SK-N-SH treated with all-trans-retinoic acid at 6 μM for 48 hours (cell line): ENCODE measurements at regions not wholly inside any gene's neighbourhood (a gene's known extent, or its start where the extent isn't known, plus 50 kb on each side); places are given as distances from the start of the nearest gene placed in this dataset.

Source experiments
- ATAC-seq: fragments of 200-7000 bp; cut with Tn5 transposase; 3 replicates; pipeline ENCODE4 v1.9.1; 2020; ENCODE audit warnings: mild to moderate bottlenecking, moderate library complexity
- ARNTL ChIP-seq: fragments of 450-650 bp; formaldehyde crosslinking; IDR thresholded peaks from 2 replicates; pipeline ENCODE4 v1.5.0; 2020; ENCODE audit warnings: low read depth, mild to moderate bottlenecking, moderate library complexity, borderline replicate concordance
- BACH2 ChIP-seq: fragments of 250-450 bp; sonication (Bioruptor Pico); IDR thresholded peaks from 2 replicates; pipeline ENCODE4 v1.9.0; 2021; ENCODE audit warnings: mild to moderate bottlenecking, borderline replicate concordance
- CREB5 ChIP-seq: fragments of 250-450 bp; sonication (Bioruptor Pico); IDR thresholded peaks from 2 replicates; pipeline ENCODE4 v1.5.1; 2020; ENCODE audit warnings: low read depth, mild to moderate bottlenecking, moderate library complexity
- CSDC2 ChIP-seq: fragments of 250-450 bp; sonication (Bioruptor Pico); IDR thresholded peaks from 2 replicates; pipeline ENCODE4 v1.5.0; 2020; ENCODE audit warnings: mild to moderate bottlenecking, moderate library complexity
- CSRNP3 ChIP-seq: fragments of 250-450 bp; sonication (Bioruptor Pico); IDR thresholded peaks from 2 replicates; pipeline ENCODE4 v1.5.1; 2021; ENCODE audit warnings: mild to moderate bottlenecking, moderate library complexity
- GLIS3 ChIP-seq: fragments of 250-450 bp; sonication (Bioruptor Pico); IDR thresholded peaks from 2 replicates; pipeline ENCODE4 v1.5.0; 2020; ENCODE audit warnings: mild to moderate bottlenecking, moderate library complexity
- ISL1 ChIP-seq: fragments of 250-450 bp; sonication (Bioruptor Pico); IDR thresholded peaks from 2 replicates; pipeline ENCODE4 v2.1.2; 2022; ENCODE audit warnings: mild to moderate bottlenecking, moderate library complexity
- OSR1 ChIP-seq: fragments of 250-450 bp; sonication (Bioruptor Pico); IDR thresholded peaks from 2 replicates; pipeline ENCODE4 v1.8.0; 2022; ENCODE audit warnings: moderate library complexity, mild to moderate bottlenecking, inconsistent platforms
- POU6F1 ChIP-seq: fragments of 250-450 bp; sonication (Bioruptor Pico); IDR thresholded peaks from 2 replicates; pipeline ENCODE4 v1.8.0; 2021; ENCODE audit warnings: low read depth, mild to moderate bottlenecking, moderate library complexity, borderline replicate concordance
- PPARA ChIP-seq: fragments of 250-450 bp; sonication (Bioruptor Pico); IDR thresholded peaks from 2 replicates; pipeline ENCODE4 v1.5.0; 2020; ENCODE audit warnings: mild to moderate bottlenecking, borderline replicate concordance
- TCF4 ChIP-seq: fragments of 250-450 bp; sonication (Bioruptor Pico); IDR thresholded peaks from 2 replicates; pipeline ENCODE4 v1.8.0; 2021; ENCODE audit warnings: mild to moderate bottlenecking, moderate library complexity, borderline replicate concordance
- TOX ChIP-seq: fragments of 250-450 bp; sonication (Bioruptor Pico); IDR thresholded peaks from 2 replicates; pipeline ENCODE4 v1.8.0; 2021; ENCODE audit warnings: mild to moderate bottlenecking, moderate library complexity, borderline replicate concordance
- ZFP3 ChIP-seq: fragments of 250-450 bp; sonication (Bioruptor Pico); IDR thresholded peaks from 2 replicates; pipeline ENCODE4 v1.5.0; 2020; ENCODE audit warnings: mild to moderate bottlenecking, moderate library complexity
- ZFP30 ChIP-seq: fragments of 450-650 bp; formaldehyde crosslinking; IDR thresholded peaks from 2 replicates; pipeline ENCODE4 v1.5.0; 2022; ENCODE audit warnings: mild to moderate bottlenecking, moderate library complexity
- ZNF565 ChIP-seq: fragments of 450-650 bp; formaldehyde crosslinking; conservative IDR thresholded peaks from 2 replicates; pipeline ENCODE4 v1.5.0; 2020; ENCODE audit warnings: low read depth, mild to moderate bottlenecking, moderate library complexity
- ZNF70 ChIP-seq: fragments of 450-650 bp; formaldehyde crosslinking; IDR thresholded peaks from 2 replicates; pipeline ENCODE4 v1.5.0; 2020; ENCODE audit warnings: mild to moderate bottlenecking, moderate library complexity
- ZNF8 ChIP-seq: fragments of 450-650 bp; formaldehyde crosslinking; IDR thresholded peaks from 2 replicates; pipeline ENCODE4 v1.5.0; 2020; ENCODE audit warnings: mild to moderate bottlenecking, moderate library complexity
- TF ChIP-seq, protein P1 (sequence below): fragments of 250-450 bp; sonication (Bioruptor Pico); IDR thresholded peaks from 2 replicates; pipeline ENCODE4 v1.5.0; 2020; ENCODE audit warnings: mild to moderate bottlenecking, moderate library complexity
- TF ChIP-seq, protein P2 (sequence below): fragments of 250-450 bp; sonication (Bioruptor Pico); IDR thresholded peaks from 2 replicates; pipeline ENCODE4 v1.8.0; 2020; ENCODE audit warnings: mild to moderate bottlenecking, moderate library complexity, borderline replicate concordance

DNA sequence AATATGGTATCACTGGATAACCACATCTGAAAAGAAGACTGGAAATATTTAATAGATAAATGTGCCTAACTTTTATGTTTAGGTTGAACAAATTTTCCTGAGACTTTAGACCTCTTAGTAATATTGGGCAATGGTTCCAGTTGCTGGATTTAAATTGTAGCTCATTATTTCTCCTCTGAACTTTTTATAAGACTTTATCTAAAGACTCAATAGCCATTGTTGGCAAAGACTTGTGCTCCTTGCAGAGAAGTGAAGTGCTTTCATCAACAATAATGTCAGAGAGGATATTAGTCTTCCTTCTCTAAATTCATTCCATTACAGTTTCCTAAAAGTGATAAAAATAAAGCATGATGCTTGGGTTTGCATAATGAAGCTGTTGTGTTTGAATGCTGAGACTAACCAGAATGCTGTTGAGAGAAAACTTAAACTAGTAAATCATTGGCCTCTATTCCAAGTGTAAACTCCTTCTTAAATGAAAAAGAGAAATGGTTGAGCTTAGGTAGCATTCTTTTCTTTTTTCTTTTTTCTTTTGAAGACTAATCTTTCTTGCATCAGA, 200.2 kb downstream of the TMTC3 start:
- no peak for ATAC-seq
- TF ChIP-seq, protein P1, sequence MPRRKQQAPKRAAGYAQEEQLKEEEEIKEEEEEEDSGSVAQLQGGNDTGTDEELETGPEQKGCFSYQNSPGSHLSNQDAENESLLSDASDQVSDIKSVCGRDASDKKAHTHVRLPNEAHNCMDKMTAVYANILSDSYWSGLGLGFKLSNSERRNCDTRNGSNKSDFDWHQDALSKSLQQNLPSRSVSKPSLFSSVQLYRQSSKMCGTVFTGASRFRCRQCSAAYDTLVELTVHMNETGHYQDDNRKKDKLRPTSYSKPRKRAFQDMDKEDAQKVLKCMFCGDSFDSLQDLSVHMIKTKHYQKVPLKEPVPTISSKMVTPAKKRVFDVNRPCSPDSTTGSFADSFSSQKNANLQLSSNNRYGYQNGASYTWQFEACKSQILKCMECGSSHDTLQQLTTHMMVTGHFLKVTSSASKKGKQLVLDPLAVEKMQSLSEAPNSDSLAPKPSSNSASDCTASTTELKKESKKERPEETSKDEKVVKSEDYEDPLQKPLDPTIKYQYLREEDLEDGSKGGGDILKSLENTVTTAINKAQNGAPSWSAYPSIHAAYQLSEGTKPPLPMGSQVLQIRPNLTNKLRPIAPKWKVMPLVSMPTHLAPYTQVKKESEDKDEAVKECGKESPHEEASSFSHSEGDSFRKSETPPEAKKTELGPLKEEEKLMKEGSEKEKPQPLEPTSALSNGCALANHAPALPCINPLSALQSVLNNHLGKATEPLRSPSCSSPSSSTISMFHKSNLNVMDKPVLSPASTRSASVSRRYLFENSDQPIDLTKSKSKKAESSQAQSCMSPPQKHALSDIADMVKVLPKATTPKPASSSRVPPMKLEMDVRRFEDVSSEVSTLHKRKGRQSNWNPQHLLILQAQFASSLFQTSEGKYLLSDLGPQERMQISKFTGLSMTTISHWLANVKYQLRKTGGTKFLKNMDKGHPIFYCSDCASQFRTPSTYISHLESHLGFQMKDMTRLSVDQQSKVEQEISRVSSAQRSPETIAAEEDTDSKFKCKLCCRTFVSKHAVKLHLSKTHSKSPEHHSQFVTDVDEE: no peak

DNA sequence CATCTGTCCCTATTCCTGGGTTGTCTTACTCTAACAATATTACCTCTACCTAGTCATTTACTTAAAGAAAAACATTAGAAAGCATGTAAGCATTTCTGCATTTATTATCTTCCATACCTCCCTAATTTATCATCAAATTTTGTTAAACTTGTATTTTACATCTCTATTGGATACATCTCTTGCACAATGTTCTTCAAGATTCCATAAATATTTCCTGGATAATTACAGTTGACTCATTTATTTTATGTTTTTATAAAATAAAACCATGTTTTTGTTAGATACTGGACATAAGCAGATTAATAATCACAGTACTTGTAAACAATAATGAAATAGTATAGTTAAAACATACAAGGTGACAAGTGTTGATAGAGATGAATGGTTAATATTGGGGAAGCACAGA, 209.0 kb downstream of the TMTC3 start:
- ATAC-seq: no peak
- TF ChIP-seq, protein P1: no peak
- no peak for TF ChIP-seq ZFP30
- TF ChIP-seq ZNF8 (CRISPR knock-in tag): no peak

- TF ChIP-seq ARNTL (CRISPR knock-in tag): no peak
- no peak for TF ChIP-seq POU6F1 (CRISPR knock-in tag)
- no peak for TF ChIP-seq GLIS3 (CRISPR knock-in tag)
- no peak for TF ChIP-seq ZNF565 (CRISPR knock-in tag)
- no peak for TF ChIP-seq OSR1 (CRISPR knock-in tag)
- no peak for TF ChIP-seq ISL1 (CRISPR knock-in tag)
- TF ChIP-seq BACH2: no peak
- TF ChIP-seq PPARA: no peak
- no peak for TF ChIP-seq CREB5 (CRISPR knock-in tag)
- no peak for TF ChIP-seq ZNF70 (CRISPR knock-in tag)
- TF ChIP-seq, protein P1: no peak
- TF ChIP-seq ZFP30: no peak
- no peak for TF ChIP-seq TOX (CRISPR knock-in tag)
- no peak for TF ChIP-seq TCF4 (CRISPR knock-in tag)
- TF ChIP-seq CSRNP3: no peak
- TF ChIP-seq, protein P2, sequence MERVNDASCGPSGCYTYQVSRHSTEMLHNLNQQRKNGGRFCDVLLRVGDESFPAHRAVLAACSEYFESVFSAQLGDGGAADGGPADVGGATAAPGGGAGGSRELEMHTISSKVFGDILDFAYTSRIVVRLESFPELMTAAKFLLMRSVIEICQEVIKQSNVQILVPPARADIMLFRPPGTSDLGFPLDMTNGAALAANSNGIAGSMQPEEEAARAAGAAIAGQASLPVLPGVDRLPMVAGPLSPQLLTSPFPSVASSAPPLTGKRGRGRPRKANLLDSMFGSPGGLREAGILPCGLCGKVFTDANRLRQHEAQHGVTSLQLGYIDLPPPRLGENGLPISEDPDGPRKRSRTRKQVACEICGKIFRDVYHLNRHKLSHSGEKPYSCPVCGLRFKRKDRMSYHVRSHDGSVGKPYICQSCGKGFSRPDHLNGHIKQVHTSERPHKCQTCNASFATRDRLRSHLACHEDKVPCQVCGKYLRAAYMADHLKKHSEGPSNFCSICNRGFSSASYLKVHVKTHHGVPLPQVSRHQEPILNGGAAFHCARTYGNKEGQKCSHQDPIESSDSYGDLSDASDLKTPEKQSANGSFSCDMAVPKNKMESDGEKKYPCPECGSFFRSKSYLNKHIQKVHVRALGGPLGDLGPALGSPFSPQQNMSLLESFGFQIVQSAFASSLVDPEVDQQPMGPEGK (CRISPR knock-in tag): no peak
- no peak for TF ChIP-seq ZNF8 (CRISPR knock-in tag)
- TF ChIP-seq CSDC2 (CRISPR knock-in tag): no peak
- no peak for TF ChIP-seq ZFP3 (CRISPR knock-in tag)
- no peak for ATAC-seq
Measured at GRCh38 chr12:88354691-88355090, 212.6 kb downstream of the TMTC3 start.
